ENCODE measurements at regions not wholly inside any gene's neighbourhood (a gene's known extent, or its start where the extent isn't known, plus 50 kb on each side); places are given as distances from the start of the nearest gene placed in this dataset.

DNA sequence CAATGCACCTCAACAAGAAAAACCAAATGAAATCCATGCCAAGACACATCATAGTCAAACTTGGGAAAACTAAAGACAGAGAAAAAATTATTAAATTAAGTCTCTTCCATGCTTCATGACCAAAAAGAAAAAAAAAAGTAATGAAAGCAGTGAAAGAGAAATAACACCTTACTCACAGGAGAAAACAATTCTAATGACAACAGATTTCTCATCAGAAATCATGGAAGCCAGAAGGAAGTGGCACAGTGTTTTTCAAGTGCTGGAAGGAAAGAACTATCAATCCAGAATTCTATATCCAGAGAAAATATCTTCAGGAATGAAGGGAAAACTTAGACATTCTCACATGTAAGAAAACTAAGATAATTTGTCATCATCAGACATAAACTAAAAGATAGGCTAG is 71.1 kb upstream of the NUDT4 start:
- TF ChIP-seq, protein P1, sequence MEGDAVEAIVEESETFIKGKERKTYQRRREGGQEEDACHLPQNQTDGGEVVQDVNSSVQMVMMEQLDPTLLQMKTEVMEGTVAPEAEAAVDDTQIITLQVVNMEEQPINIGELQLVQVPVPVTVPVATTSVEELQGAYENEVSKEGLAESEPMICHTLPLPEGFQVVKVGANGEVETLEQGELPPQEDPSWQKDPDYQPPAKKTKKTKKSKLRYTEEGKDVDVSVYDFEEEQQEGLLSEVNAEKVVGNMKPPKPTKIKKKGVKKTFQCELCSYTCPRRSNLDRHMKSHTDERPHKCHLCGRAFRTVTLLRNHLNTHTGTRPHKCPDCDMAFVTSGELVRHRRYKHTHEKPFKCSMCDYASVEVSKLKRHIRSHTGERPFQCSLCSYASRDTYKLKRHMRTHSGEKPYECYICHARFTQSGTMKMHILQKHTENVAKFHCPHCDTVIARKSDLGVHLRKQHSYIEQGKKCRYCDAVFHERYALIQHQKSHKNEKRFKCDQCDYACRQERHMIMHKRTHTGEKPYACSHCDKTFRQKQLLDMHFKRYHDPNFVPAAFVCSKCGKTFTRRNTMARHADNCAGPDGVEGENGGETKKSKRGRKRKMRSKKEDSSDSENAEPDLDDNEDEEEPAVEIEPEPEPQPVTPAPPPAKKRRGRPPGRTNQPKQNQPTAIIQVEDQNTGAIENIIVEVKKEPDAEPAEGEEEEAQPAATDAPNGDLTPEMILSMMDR (IDR thresholded peaks at IDR 0.05 in 8 of 11, conservative IDR thresholded peaks at IDR 0.05 in 3 of 11): no peak
- no peak for TF ChIP-seq POLR2AphosphoS5 (IDR thresholded peaks at IDR 0.05)
- no peak for TF ChIP-seq POLR2A (IDR thresholded peaks at IDR 0.05)

Data from spleen (tissue), 7 donors.